Neural progenitor cell (in vitro differentiated cells): ENCODE measurements at regions not wholly inside any gene's neighbourhood (a gene's known extent, or its start where the extent isn't known, plus 50 kb on each side); places are given as distances from the start of the nearest gene placed in this dataset.

Experiments
- DNase-seq: peaks from one replicate; pipeline ENCODE4 v3.0.0-alpha.2; 2016; ENCODE audit warnings: low spot score
- H2AFZ ChIP-seq: fragments of 200-600 bp; sonication (generic); replicated peaks from 2 replicates; pipeline ENCODE4 v1.6.1; 2016; ENCODE audit warnings: antibody characterized with exemption
- H3F3A ChIP-seq: fragments of 200-600 bp; sonication (generic); 2 replicates; pipeline ENCODE4 v1.6.1; 2016; ENCODE audit warnings: antibody characterized with exemption, low read depth
- H3K27ac ChIP-seq: fragments of 200-600 bp; sonication (generic); 2 replicates; pipeline ENCODE4 v1.5.1; 2016; ENCODE audit warnings: mild to moderate bottlenecking
- H3K27me3 ChIP-seq: fragments of 200-600 bp; sonication (generic); 2 replicates; pipeline ENCODE4 v1.6.1; 2016; ENCODE audit warnings: mild to moderate bottlenecking, moderate library complexity
- H3K36me3 ChIP-seq: fragments of 200-600 bp; sonication (generic); 2 replicates; pipeline ENCODE4 v1.5.1; 2016
- H3K4me1 ChIP-seq: fragments of 200-600 bp; sonication (generic); 2 replicates; pipeline ENCODE4 v1.6.1; 2016; ENCODE audit warnings: mixed run types
- H3K4me2 ChIP-seq: fragments of 200-600 bp; sonication (generic); 2 replicates; pipeline ENCODE4 v1.6.1; 2016
- H3K4me3 ChIP-seq: fragments of 200-600 bp; sonication (generic); 2 replicates; pipeline ENCODE4 v1.5.1; 2016
- H3K79me2 ChIP-seq: fragments of 200-600 bp; sonication (generic); 2 replicates; pipeline ENCODE4 v1.6.1; 2016; ENCODE audit warnings: low read depth
- H3K9ac ChIP-seq: fragments of 200-600 bp; sonication (generic); 2 replicates; pipeline ENCODE4 v1.6.1; 2016
- H3K9me3 ChIP-seq: fragments of 200-600 bp; sonication (generic); 2 replicates; pipeline ENCODE4 v1.5.1; 2016; ENCODE audit warnings: low read depth
- H4K20me1 ChIP-seq: fragments of 200-600 bp; sonication (generic); 2 replicates; pipeline ENCODE4 v1.6.1; 2016; ENCODE audit warnings: low read depth
- H3K27ac Mint-ChIP-seq: 3 replicates; pipeline ENCODE4 v1.8.0; 2021; ENCODE audit warnings: mixed read lengths
- H3K27me3 Mint-ChIP-seq: 2 replicates; pipeline ENCODE4 v1.8.0; 2022; ENCODE audit warnings: low read depth, mild to moderate bottlenecking, inconsistent platforms, moderate library complexity, mixed read lengths; ENCODE audit not compliant: insufficient read depth
- H3K36me3 Mint-ChIP-seq: 3 replicates; pipeline ENCODE4 v1.8.0; 2021; ENCODE audit warnings: mixed read lengths
- H3K4me1 Mint-ChIP-seq: 3 replicates; pipeline ENCODE4 v1.8.0; 2021; ENCODE audit warnings: mixed read lengths
- H3K4me3 Mint-ChIP-seq: 3 replicates; pipeline ENCODE4 v1.8.0; 2021; ENCODE audit warnings: mild to moderate bottlenecking, moderate library complexity, mixed read lengths
- H3K9me3 Mint-ChIP-seq: 3 replicates; pipeline ENCODE4 v1.8.0; 2020; ENCODE audit warnings: mixed read lengths
- EZH2 ChIP-seq: fragments of 200-600 bp; sonication (generic); IDR thresholded peaks from 2 replicates; pipeline ENCODE4 v1.6.1; 2017; ENCODE audit warnings: antibody characterized with exemption, mild to moderate bottlenecking, moderate library complexity
- EZH2phosphoT487 ChIP-seq: fragments of 200-600 bp; sonication (generic); IDR thresholded peaks from 2 replicates; pipeline ENCODE4 v1.6.1; 2017; ENCODE audit warnings: antibody characterized with exemption
- TF ChIP-seq, protein P1 (sequence below): fragments of 200-600 bp; sonication (generic); IDR thresholded peaks from 2 replicates; pipeline ENCODE4 v1.5.1; 2017; ENCODE audit warnings: antibody characterized with exemption, mild to moderate bottlenecking

DNA sequence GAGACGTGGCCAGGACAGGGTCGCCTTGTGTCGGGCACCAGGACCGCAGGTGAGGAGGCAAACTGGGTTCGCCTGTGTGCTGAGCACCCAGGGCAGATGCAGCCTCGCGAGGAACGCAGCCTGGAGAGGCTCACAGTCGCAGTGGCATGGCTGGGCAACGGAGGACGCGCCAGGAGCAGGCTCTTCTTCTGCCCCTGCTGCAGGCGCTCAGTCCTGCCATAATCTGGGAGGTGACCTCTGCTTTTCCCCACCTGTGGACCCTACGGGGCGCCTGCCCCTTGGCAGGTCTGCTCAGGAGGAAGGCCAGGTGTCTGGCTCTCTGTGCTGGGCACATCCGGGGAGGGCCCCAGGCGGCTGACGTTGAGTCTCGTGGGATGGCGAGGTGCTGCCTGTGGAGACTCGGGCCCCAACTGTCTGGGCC, 1136.2 kb downstream of the BRD1 start:
- H3K9me3 Mint-ChIP-seq = no peaks in the 10 kb centered on the region
- TF ChIP-seq EZH2phosphoT487 (no peak), EZH2 (no peak)
- TF ChIP-seq, protein P1, sequence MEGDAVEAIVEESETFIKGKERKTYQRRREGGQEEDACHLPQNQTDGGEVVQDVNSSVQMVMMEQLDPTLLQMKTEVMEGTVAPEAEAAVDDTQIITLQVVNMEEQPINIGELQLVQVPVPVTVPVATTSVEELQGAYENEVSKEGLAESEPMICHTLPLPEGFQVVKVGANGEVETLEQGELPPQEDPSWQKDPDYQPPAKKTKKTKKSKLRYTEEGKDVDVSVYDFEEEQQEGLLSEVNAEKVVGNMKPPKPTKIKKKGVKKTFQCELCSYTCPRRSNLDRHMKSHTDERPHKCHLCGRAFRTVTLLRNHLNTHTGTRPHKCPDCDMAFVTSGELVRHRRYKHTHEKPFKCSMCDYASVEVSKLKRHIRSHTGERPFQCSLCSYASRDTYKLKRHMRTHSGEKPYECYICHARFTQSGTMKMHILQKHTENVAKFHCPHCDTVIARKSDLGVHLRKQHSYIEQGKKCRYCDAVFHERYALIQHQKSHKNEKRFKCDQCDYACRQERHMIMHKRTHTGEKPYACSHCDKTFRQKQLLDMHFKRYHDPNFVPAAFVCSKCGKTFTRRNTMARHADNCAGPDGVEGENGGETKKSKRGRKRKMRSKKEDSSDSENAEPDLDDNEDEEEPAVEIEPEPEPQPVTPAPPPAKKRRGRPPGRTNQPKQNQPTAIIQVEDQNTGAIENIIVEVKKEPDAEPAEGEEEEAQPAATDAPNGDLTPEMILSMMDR = no peak
- H3F3A ChIP-seq = no peaks in the 10 kb centered on the region
- no peaks in the 10 kb centered on the region for H3K9me3 ChIP-seq
- no peak overlapping the region for H2AFZ ChIP-seq
- peaks cover 6% of the 10 kb centered on the region for H4K20me1 ChIP-seq
- no peak overlapping the region for H3K27ac ChIP-seq
- H3K4me3 Mint-ChIP-seq = no peak overlapping the region
- H3K27me3 ChIP-seq = no peaks in the 10 kb centered on the region
- no peak for DNase-seq
- H3K36me3 ChIP-seq = no peaks in the 10 kb centered on the region
- no peak overlapping the region for H3K4me3 ChIP-seq
- H3K4me1 Mint-ChIP-seq = peaks cover 3% of the 10 kb centered on the region
- no peaks in the 10 kb centered on the region for H3K79me2 ChIP-seq
- H3K4me2 ChIP-seq = no peak overlapping the region
- no peak overlapping the region for H3K9ac ChIP-seq
- no peaks in the 10 kb centered on the region for H3K4me1 ChIP-seq
- H3K27ac Mint-ChIP-seq = no peak overlapping the region
- peaks cover 2% of the 10 kb centered on the region for H3K27me3 Mint-ChIP-seq
- no peaks in the 10 kb centered on the region for H3K36me3 Mint-ChIP-seq

DNA sequence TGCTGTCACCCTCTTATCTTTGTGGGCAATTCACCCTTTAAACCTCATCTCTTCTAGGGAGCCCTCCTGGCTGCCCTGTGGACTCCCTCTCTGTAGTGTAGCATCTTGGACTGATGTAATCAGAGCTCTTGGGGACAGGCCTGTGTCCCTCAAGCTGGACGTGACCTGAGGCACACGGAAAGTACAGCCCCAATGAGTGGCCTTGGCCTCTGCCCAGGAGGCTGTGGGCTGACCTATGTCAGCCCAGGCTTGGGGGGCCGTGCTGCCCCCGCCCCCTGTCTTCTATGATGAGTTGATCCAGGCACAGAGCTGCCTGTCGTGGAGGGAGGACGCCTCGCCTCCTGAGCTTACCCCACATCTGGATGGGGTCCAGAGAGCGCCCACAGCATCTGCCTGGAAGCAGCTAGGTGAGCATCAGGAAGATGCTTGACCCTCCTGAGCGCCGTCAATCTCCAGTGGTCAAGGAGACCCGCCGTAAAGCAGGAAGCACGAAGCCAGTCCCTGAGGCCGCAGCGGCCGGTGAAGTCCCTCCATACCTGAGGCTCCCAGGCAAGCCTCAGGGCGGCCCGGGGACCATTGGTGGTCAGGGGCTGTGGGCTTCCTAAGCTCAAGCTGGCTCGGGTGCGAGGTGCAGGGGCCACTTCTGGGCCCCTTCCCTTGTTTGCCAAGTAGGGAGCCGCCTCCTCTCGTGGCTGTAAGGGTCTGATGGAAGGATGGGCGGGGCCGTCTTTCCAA, 1136.9 kb downstream of the BRD1 start:
- Histone ChIP-seq H3K36me3 (no peaks in the 10 kb centered on the region), H3K27ac (no peak overlapping the region), H3K9ac (no peak overlapping the region), H3K9me3 (no peaks in the 10 kb centered on the region), H3K79me2 (no peaks in the 10 kb centered on the region), H3K27me3 (no peaks in the 10 kb centered on the region), H3F3A (no peaks in the 10 kb centered on the region), H3K4me2 (no peak overlapping the region), H4K20me1 (peaks cover 6% of the 10 kb centered on the region), H3K4me3 (no peak overlapping the region), H2AFZ (no peak overlapping the region), H3K4me1 (no peaks in the 10 kb centered on the region)
- H3K36me3 Mint-ChIP-seq = no peaks in the 10 kb centered on the region
- no peak for DNase-seq
- H3K4me1 Mint-ChIP-seq = peaks cover 3% of the 10 kb centered on the region
- TF ChIP-seq EZH2phosphoT487 (no peak), EZH2 (no peak)
- TF ChIP-seq, protein P1 = no peak
- H3K27me3 Mint-ChIP-seq = peaks cover 2% of the 10 kb centered on the region
- no peaks in the 10 kb centered on the region for H3K9me3 Mint-ChIP-seq
- H3K27ac Mint-ChIP-seq = peak overlapping the region; percentile 14
- H3K4me3 Mint-ChIP-seq = no peak overlapping the region

DNA sequence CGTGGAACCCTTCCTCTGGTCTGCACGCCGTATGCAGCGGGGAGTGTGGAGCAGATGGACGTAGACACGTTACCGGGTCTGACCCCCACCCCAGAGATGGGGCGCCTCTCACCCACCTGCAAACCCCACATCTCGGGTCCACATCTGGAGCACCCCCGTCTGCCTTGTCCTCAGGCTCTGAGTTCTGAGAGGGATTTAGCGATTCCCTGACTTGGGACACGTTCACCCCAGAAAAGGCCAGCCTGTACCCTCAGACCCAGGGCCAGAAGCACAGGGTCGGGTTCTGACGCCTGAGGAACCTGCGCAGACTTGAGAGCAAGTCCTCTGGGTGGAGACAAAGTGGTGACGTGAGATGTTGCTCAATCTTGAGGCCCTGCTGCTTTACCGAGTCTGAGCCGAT, 1138.5 kb downstream of the BRD1 start:
- Histone ChIP-seq H3K27me3 (no peaks in the 10 kb centered on the region), H3F3A (no peaks in the 10 kb centered on the region), H3K4me3 (no peak overlapping the region), H3K27ac (no peak overlapping the region), H4K20me1 (peaks cover 6% of the 10 kb centered on the region), H3K4me1 (no peaks in the 10 kb centered on the region), H3K36me3 (no peaks in the 10 kb centered on the region), H3K4me2 (no peak overlapping the region), H3K9ac (no peak overlapping the region), H3K79me2 (peaks cover 4% of the 10 kb centered on the region), H3K9me3 (no peaks in the 10 kb centered on the region), H2AFZ (no peak overlapping the region)
- DNase-seq = no peak
- no peak overlapping the region for H3K27ac Mint-ChIP-seq
- H3K36me3 Mint-ChIP-seq = no peaks in the 10 kb centered on the region
- peaks cover 2% of the 10 kb centered on the region for H3K27me3 Mint-ChIP-seq
- H3K4me3 Mint-ChIP-seq = no peak overlapping the region
- peaks cover 2% of the 10 kb centered on the region for H3K9me3 Mint-ChIP-seq
- peaks cover 3% of the 10 kb centered on the region for H3K4me1 Mint-ChIP-seq
- TF ChIP-seq EZH2phosphoT487 (no peak), EZH2 (no peak)
- TF ChIP-seq, protein P1 = no peak
